Panc1 (cell line): ENCODE measurements at regions not wholly inside any gene's neighbourhood (a gene's known extent, or its start where the extent isn't known, plus 50 kb on each side); places are given as distances from the start of the nearest gene placed in this dataset.

Experiments used
- CTCF ChIP-seq: fragments of 450-650 bp; IDR thresholded peaks from 2 replicates; pipeline ENCODE4 v1.5.1; 2017; ENCODE audit warnings: mild to moderate bottlenecking
- POLR2AphosphoS5 ChIP-seq: IDR thresholded peaks from 2 replicates; pipeline ENCODE4 v1.6.1; 2012; ENCODE audit warnings: mild to moderate bottlenecking, low read depth, low read length, moderate library complexity
- REST ChIP-seq, 2 experiments: IDR thresholded peaks; 2 replicates each; pipeline ENCODE4 v1.6.1; 2011 to 2012; ENCODE audit warnings: low read depth in 2 of 2, control low read depth in 1 of 2, low read length in 1 of 2, mild to moderate bottlenecking in 1 of 2, moderate library complexity in 1 of 2; ENCODE audit not compliant: insufficient read depth in 1 of 2

GRCh38 chrX:120759685-120760084, 116.0 kb downstream of the CT47B1 start:
- no peak for TF ChIP-seq CTCF
- TF ChIP-seq REST (IDR thresholded peaks at IDR 0.05; ENCODE audit: insufficient read depth in 1 of 2, low read depth in 2 of 2, low read length in 1 of 2) = no peak
- TF ChIP-seq POLR2AphosphoS5 = no peak
